ENCODE measurements at regions not wholly inside any gene's neighbourhood (a gene's known extent, or its start where the extent isn't known, plus 50 kb on each side); places are given as distances from the start of the nearest gene placed in this dataset.

DNA sequence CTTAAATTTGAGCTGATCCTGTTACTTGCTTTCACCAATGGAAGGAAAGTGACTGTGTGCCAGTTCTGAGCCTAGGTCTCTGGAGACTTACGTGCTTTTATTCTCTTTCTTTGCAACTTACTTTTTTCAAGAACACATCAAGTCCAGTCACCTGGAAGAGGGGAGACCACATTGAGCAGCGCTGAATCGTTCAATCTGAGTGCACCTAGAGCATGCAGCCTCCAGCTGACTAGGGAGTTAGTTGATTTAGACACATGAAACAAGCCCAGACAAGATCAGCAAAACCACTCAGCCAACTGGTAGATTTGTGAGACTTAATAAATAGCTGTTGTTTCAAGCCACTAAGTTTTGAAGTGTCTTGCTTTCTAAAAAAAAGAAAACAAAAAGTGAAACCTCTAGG lies 1014.8 kb upstream of the FBXO33 start:
- H3K56ac ChIP-seq (ENCODE audit: insufficient read length, low read depth, low read length): no peak overlapping the region
- H3K18ac ChIP-seq (ENCODE audit: insufficient read length, low read depth, low read length): no peak overlapping the region
- H3K27ac ChIP-seq (ENCODE audit: insufficient read length, low read depth, low read length): no peak overlapping the region
- no peak overlapping the region for H2BK20ac ChIP-seq (ENCODE audit: low read depth, low read length, poor library complexity, severe bottlenecking)
- Mint-ChIP-seq H3K4me1 (0 out of 4 replicates have a peak, but pooled peaks cover 0 to 3% of the 10 kb centered on the region in 2 experiments), H3K9me3 (no peaks in the 10 kb centered on the region), H3K36me3 (ENCODE audit: insufficient read depth in 1 of 3, low read depth in 3 of 3) (no peaks in the 10 kb centered on the region), H3K27ac (peak overlapping the region in 1 of 3 experiments; percentile 74; a peak in 2 of 7 replicates), H3K27me3 (ENCODE audit: low read depth) (no peaks in the 10 kb centered on the region), H3K4me3 (no peak overlapping the region)
- no peak overlapping the region for H3T11ph ChIP-seq (ENCODE audit: low read length)
- H2BK5ac ChIP-seq (ENCODE audit: insufficient read length, low read length): no peak overlapping the region
- H3K9ac ChIP-seq (ENCODE audit: extremely low read depth, insufficient read length, low read length): no peak overlapping the region
- no peak overlapping the region for H2BK12ac ChIP-seq (ENCODE audit: insufficient read length, low read depth, low read length)
- no peaks in the 10 kb centered on the region for H4K20me1 ChIP-seq (ENCODE audit: control insufficient read depth, insufficient read depth, insufficient read length)
- DNase-seq: no peak
- H3K23ac ChIP-seq (ENCODE audit: insufficient read length, low read depth, low read length): no peak overlapping the region
- TF ChIP-seq, protein P1, sequence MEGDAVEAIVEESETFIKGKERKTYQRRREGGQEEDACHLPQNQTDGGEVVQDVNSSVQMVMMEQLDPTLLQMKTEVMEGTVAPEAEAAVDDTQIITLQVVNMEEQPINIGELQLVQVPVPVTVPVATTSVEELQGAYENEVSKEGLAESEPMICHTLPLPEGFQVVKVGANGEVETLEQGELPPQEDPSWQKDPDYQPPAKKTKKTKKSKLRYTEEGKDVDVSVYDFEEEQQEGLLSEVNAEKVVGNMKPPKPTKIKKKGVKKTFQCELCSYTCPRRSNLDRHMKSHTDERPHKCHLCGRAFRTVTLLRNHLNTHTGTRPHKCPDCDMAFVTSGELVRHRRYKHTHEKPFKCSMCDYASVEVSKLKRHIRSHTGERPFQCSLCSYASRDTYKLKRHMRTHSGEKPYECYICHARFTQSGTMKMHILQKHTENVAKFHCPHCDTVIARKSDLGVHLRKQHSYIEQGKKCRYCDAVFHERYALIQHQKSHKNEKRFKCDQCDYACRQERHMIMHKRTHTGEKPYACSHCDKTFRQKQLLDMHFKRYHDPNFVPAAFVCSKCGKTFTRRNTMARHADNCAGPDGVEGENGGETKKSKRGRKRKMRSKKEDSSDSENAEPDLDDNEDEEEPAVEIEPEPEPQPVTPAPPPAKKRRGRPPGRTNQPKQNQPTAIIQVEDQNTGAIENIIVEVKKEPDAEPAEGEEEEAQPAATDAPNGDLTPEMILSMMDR (conservative IDR thresholded peaks at IDR 0.05): no peak
- H4K91ac ChIP-seq (ENCODE audit: insufficient read length, low read depth, low read length): no peak overlapping the region
- no peaks in the 10 kb centered on the region for H3K4me1 ChIP-seq (ENCODE audit: insufficient read depth, low read length)
- no peak overlapping the region for H4K5ac ChIP-seq (ENCODE audit: insufficient read length, low read depth, low read length)
- H3K4me2 ChIP-seq (ENCODE audit: insufficient read depth, insufficient read length, low read length): no peak overlapping the region
- H3K9me3 ChIP-seq (ENCODE audit: control insufficient read depth, low read depth, low read length): no peaks in the 10 kb centered on the region
- WGBS (ENCODE audit: extremely low coverage, insufficient read length, low lambda C conversion rate): no CpG with 5 or more reads among the region's 3 CpGs
- no peak overlapping the region for H4K8ac ChIP-seq (replicated peaks; ENCODE audit: insufficient read length, low read depth, low read length)
- no peak overlapping the region for H2AK5ac ChIP-seq (ENCODE audit: insufficient read length, low read length)
- no peak overlapping the region for H2BK15ac ChIP-seq (ENCODE audit: low read depth, low read length)
- H3K14ac ChIP-seq (ENCODE audit: insufficient read depth, low read length): no peak overlapping the region
- H2BK120ac ChIP-seq (ENCODE audit: low read depth, low read length, poor library complexity, severe bottlenecking): no peak overlapping the region
- H3K79me2 ChIP-seq (ENCODE audit: insufficient read depth, low read length): no peaks in the 10 kb centered on the region
- H3K4ac ChIP-seq (ENCODE audit: low read depth, low read length): no peak overlapping the region
- H3K79me1 ChIP-seq (ENCODE audit: insufficient read depth, low read depth, low read length, poor library complexity, severe bottlenecking): no peaks in the 10 kb centered on the region
- no peaks in the 10 kb centered on the region for H3K27me3 ChIP-seq (ENCODE audit: insufficient read depth, low read length)
- H2AFZ ChIP-seq (ENCODE audit: low read length): peak overlapping the region; percentile 69
- no peaks in the 10 kb centered on the region for H3K23me2 ChIP-seq (ENCODE audit: insufficient read length, low read depth, low read length, poor library complexity, severe bottlenecking)
